H1 (cell line): ENCODE measurements at regions not wholly inside any gene's neighbourhood (a gene's known extent, or its start where the extent isn't known, plus 50 kb on each side); places are given as distances from the start of the nearest gene placed in this dataset.

Experiments used
- POLR2A ChIP-seq, 2 experiments: IDR thresholded peaks; 1 replicate in 1 of 2; 2 replicates in 1 of 2; pipeline ENCODE4 v1.6.1; 2011; ENCODE audit warnings: low read depth in 2 of 2, low read length in 2 of 2, mild to moderate bottlenecking in 2 of 2; ENCODE audit errors: control extremely low read depth in 1 of 2
- RFX5 ChIP-seq: IDR thresholded peaks from 2 replicates; pipeline ENCODE4 v1.6.1; 2011; ENCODE audit warnings: low read depth, low read length, improper control_type of control experiment, borderline replicate concordance
- TAF1 ChIP-seq: IDR thresholded peaks from 2 replicates; pipeline ENCODE4 v1.6.1; 2011; ENCODE audit warnings: mild to moderate bottlenecking, low read depth, low read length
- TF ChIP-seq, protein P1 (sequence below), 3 experiments: IDR thresholded peaks; 1 replicate in 2 of 3; 2 replicates in 1 of 3; pipeline versions ENCODE4 v1.5.1 to v1.6.1; 2011; ENCODE audit warnings: low read length in 3 of 3, mild to moderate bottlenecking in 3 of 3, inconsistent platforms in 2 of 3, low read depth in 1 of 3, moderate library complexity in 1 of 3; ENCODE audit not compliant: insufficient read depth in 1 of 3; ENCODE audit errors: control extremely low read depth in 1 of 3

DNA sequence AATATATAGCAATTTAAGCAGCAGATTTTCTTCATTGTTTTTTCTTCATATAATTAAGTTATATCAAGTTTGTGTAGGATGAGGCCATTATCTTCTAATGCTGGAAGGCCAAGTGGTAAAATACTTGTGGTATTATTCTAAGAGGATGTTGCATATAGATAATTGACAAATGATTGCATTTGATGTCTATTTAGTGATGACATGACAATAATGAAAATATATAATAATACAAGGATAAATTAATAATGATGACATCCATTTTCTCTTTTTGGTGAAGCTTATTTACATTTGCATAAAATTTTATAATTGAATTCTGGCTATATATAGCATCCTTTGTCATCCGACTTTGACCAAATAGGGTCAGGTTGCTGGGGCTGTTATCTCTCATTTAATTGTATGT lies 195.4 kb upstream of the KCNJ16 start:
- TF ChIP-seq TAF1 (no peak), POLR2A (IDR thresholded peaks at IDR 0.05; ENCODE audit: control extremely low read depth in 1 of 2, low read depth in 2 of 2, low read length in 2 of 2) (no peak), RFX5 (no peak)
- TF ChIP-seq, protein P1, sequence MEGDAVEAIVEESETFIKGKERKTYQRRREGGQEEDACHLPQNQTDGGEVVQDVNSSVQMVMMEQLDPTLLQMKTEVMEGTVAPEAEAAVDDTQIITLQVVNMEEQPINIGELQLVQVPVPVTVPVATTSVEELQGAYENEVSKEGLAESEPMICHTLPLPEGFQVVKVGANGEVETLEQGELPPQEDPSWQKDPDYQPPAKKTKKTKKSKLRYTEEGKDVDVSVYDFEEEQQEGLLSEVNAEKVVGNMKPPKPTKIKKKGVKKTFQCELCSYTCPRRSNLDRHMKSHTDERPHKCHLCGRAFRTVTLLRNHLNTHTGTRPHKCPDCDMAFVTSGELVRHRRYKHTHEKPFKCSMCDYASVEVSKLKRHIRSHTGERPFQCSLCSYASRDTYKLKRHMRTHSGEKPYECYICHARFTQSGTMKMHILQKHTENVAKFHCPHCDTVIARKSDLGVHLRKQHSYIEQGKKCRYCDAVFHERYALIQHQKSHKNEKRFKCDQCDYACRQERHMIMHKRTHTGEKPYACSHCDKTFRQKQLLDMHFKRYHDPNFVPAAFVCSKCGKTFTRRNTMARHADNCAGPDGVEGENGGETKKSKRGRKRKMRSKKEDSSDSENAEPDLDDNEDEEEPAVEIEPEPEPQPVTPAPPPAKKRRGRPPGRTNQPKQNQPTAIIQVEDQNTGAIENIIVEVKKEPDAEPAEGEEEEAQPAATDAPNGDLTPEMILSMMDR (IDR thresholded peaks at IDR 0.05; ENCODE audit: control extremely low read depth in 1 of 3, insufficient read depth in 1 of 3, low read depth in 1 of 3, low read length in 3 of 3): no peak
